ENCODE measurements at regions not wholly inside any gene's neighbourhood (a gene's known extent, or its start where the extent isn't known, plus 50 kb on each side); places are given as distances from the start of the nearest gene placed in this dataset.

DNA sequence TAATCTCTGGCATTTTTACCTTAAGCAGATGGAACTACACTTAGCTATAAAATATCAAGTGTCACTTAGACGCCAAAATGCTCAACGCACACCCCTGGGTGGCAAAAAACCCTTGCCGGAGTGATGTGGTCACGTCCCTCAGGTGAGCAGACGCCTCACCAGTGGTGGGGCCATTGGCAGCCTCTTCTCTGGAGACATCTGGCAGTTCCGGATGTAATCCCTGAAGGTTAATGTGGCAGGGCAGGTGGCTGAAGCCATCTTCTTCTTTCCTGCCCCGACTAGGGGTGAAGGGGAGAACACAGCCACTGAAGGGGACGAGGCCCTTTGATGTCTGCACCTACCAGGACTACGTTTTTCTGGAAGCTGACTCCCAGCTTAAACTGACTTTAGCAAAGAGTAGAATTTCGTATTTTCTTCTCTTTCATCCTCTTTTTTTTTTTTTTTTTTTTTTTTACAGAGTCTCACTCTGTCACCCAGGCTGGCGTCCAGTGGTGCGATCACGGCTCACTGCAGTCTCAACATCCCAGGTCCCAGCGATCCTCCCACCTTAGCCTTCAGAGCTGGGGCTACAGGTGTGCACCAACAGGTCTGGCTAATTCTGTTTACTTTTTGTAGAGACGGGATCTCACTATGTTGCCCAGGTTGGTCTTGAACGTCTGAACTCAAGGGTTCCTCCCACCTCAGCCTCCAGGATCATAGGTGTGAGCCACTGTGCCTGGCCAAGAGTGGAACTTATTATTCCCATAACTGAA lies 152.1 kb downstream of the TTLL2 start:
- Histone ChIP-seq H3K4me1 (ENCODE audit: insufficient read depth) (no peaks in the 10 kb centered on the region), H2AFZ (no peak overlapping the region), H3K4me3 (no peak overlapping the region), H3K9ac (no peak overlapping the region), H3K9me3 (ENCODE audit: low read depth) (no peaks in the 10 kb centered on the region), H3F3A (ENCODE audit: insufficient read depth) (no peaks in the 10 kb centered on the region), H3K36me3 (ENCODE audit: low read depth) (no peaks in the 10 kb centered on the region), H3K27ac (no peak overlapping the region), H3K9me2 (ENCODE audit: insufficient read depth) (no peaks in the 10 kb centered on the region), H3K4me2 (ENCODE audit: unreplicated experiment) (no peak overlapping the region), H3K27me3 (replicated peaks; ENCODE audit: insufficient read depth) (no peaks in the 10 kb centered on the region), H4K20me1 (ENCODE audit: insufficient read depth) (no peaks in the 10 kb centered on the region), H3K79me2 (ENCODE audit: insufficient read depth) (no peaks in the 10 kb centered on the region)
- no peak for DNase-seq
- WGBS, 2 experiments (ENCODE audit: low coverage in 1 of 2, low lambda C conversion rate in 2 of 2, missing lambda C conversion rate in 2 of 2): 51 to 58% methylated on average over 16 of the region's 16 CpGs
- in situ Hi-C loops (cut with MboI): no loop called here
- TF ChIP-seq EZH2phosphoT487 (IDR thresholded peaks at IDR 0.05; ENCODE audit: insufficient read depth, low read depth): no peak
- no peak for TF ChIP-seq EZH2 (IDR thresholded peaks at IDR 0.05; ENCODE audit: insufficient read depth, poor library complexity, severe bottlenecking)

DNA sequence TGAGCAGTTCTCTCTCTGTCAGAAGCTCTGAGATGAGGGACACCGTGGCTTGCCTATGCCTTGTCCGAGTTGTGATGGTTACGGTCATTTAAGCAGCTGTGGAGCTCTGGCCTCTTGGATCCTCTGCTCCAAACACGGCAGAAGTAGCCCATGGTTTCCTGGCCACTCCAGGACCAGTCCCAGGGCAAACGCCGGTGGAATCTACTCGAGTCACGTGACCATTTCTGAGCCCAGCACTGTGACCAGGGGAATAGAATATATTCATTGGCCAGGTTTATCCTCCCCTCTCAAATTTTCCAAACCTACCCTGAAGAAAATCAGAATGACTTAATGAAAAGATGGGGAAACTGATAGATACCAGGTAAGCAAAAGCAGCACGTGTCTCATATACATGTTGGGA lies 152.8 kb downstream of the TTLL2 start:
- Histone ChIP-seq H3F3A (ENCODE audit: insufficient read depth) (no peaks in the 10 kb centered on the region), H3K79me2 (ENCODE audit: insufficient read depth) (no peaks in the 10 kb centered on the region), H3K27ac (no peak overlapping the region), H3K9me3 (ENCODE audit: low read depth) (no peaks in the 10 kb centered on the region), H3K27me3 (replicated peaks; ENCODE audit: insufficient read depth) (no peaks in the 10 kb centered on the region), H2AFZ (no peak overlapping the region), H3K9me2 (ENCODE audit: insufficient read depth) (no peaks in the 10 kb centered on the region), H3K36me3 (ENCODE audit: low read depth) (no peaks in the 10 kb centered on the region), H3K4me2 (ENCODE audit: unreplicated experiment) (no peak overlapping the region), H3K4me1 (ENCODE audit: insufficient read depth) (no peaks in the 10 kb centered on the region), H4K20me1 (ENCODE audit: insufficient read depth) (no peaks in the 10 kb centered on the region), H3K4me3 (no peak overlapping the region), H3K9ac (no peak overlapping the region)
- TF ChIP-seq EZH2 (IDR thresholded peaks at IDR 0.05; ENCODE audit: insufficient read depth, poor library complexity, severe bottlenecking): no peak
- TF ChIP-seq EZH2phosphoT487 (IDR thresholded peaks at IDR 0.05; ENCODE audit: insufficient read depth, low read depth): no peak
- 47 to 51% methylated on average over 9 of the region's 9 CpGs for whole genome bisulfite sequencing, 2 experiments (ENCODE audit: low coverage in 1 of 2, low lambda C conversion rate in 2 of 2, missing lambda C conversion rate in 2 of 2)
- DNase-seq: no peak
- in situ Hi-C loops (cut with MboI): no loop called here

DNA sequence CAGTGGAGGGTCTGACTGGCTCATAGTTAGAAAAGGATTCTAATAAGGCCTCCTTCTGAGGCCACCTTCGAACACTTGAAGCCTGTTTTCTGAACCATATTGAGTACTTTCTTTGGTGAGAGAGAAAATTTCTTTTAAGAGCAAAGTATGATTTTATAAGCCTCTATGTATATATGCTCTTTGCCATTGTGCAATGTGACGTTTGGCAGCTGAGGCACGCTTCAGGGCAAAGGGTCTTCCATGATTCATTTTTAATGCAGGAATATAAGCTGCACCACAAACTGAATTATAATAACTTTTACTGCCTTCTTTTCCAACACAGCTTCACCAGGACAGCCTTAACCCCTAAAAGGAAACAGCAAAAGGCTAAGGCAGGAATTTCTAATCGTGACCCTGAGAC lies 154.4 kb downstream of the TTLL2 start:
- in situ Hi-C loops (cut with MboI): no loop called here
- Histone ChIP-seq H3K4me2 (ENCODE audit: unreplicated experiment) (no peak overlapping the region), H2AFZ (no peak overlapping the region), H3K27ac (no peak overlapping the region), H3K4me1 (ENCODE audit: insufficient read depth) (no peaks in the 10 kb centered on the region), H3K36me3 (ENCODE audit: low read depth) (no peaks in the 10 kb centered on the region), H3K9ac (no peak overlapping the region), H3K9me3 (ENCODE audit: low read depth) (no peaks in the 10 kb centered on the region), H3K4me3 (no peak overlapping the region), H3K79me2 (ENCODE audit: insufficient read depth) (no peaks in the 10 kb centered on the region), H3K27me3 (replicated peaks; ENCODE audit: insufficient read depth) (no peaks in the 10 kb centered on the region), H3K9me2 (ENCODE audit: insufficient read depth) (no peaks in the 10 kb centered on the region), H3F3A (ENCODE audit: insufficient read depth) (no peaks in the 10 kb centered on the region), H4K20me1 (ENCODE audit: insufficient read depth) (no peaks in the 10 kb centered on the region)
- DNase-seq: no peak
- TF ChIP-seq EZH2phosphoT487 (IDR thresholded peaks at IDR 0.05; ENCODE audit: insufficient read depth, low read depth) (no peak), EZH2 (IDR thresholded peaks at IDR 0.05; ENCODE audit: insufficient read depth, poor library complexity, severe bottlenecking) (no peak)
- 23 to 39% methylated on average over 4 of the region's 4 CpGs for WGBS, 2 experiments (ENCODE audit: low coverage in 1 of 2, low lambda C conversion rate in 2 of 2, missing lambda C conversion rate in 2 of 2)

DNA sequence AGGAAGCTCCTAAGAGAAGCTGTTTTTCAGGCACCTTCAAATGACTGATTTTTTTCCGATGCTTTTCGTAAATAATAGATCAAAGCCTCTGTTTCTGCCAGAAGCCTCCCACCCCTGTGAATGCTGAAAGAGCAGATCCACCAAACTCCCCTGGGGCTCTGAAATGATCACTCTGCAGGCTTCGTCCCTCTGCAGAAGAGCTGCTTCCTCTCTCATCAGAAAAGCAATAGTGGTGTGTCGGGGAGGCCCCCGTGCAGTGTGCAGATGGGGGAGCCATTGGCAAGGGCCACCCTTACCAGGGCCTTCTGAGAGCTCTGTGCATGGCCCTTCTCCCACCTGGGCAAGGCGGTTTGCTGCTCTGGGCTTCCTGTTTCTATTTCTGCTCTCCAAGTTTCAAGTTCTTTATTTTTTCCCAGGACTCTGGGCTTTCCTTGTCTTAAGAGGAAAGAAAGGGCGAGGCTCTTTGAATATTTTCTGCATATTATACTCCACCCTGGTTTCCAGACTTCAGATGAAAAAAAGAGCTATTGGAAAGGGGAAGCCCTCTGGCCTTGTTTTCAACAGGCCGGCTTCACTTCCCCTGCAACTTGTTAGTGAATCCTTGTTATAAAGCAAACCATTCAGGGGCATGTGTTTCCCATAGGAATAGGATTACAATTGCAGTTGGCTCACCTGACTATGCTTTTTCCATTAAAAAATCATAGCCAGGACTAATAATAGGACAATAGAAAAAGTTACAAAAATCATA lies 155.2 kb downstream of the TTLL2 start:
- no peaks in the 10 kb centered on the region for H3F3A ChIP-seq (ENCODE audit: insufficient read depth)
- H4K20me1 ChIP-seq (ENCODE audit: insufficient read depth): no peaks in the 10 kb centered on the region
- H2AFZ ChIP-seq: no peak overlapping the region
- 6 to 10% methylated on average over 8 of the region's 8 CpGs for WGBS, 2 experiments (ENCODE audit: low coverage in 1 of 2, low lambda C conversion rate in 2 of 2, missing lambda C conversion rate in 2 of 2)
- no peaks in the 10 kb centered on the region for H3K79me2 ChIP-seq (ENCODE audit: insufficient read depth)
- no peak overlapping the region for H3K27ac ChIP-seq
- no peaks in the 10 kb centered on the region for H3K4me1 ChIP-seq (ENCODE audit: insufficient read depth)
- no peak for TF ChIP-seq EZH2phosphoT487 (IDR thresholded peaks at IDR 0.05; ENCODE audit: insufficient read depth, low read depth)
- no peak for TF ChIP-seq EZH2 (IDR thresholded peaks at IDR 0.05; ENCODE audit: insufficient read depth, poor library complexity, severe bottlenecking)
- in situ Hi-C loops (cut with MboI): no loop called here
- no peak for DNase-seq
- H3K4me2 ChIP-seq (ENCODE audit: unreplicated experiment): no peak overlapping the region
- no peaks in the 10 kb centered on the region for H3K36me3 ChIP-seq (ENCODE audit: low read depth)
- no peak overlapping the region for H3K9ac ChIP-seq
- H3K9me3 ChIP-seq (ENCODE audit: low read depth): no peaks in the 10 kb centered on the region
- no peaks in the 10 kb centered on the region for H3K27me3 ChIP-seq (replicated peaks; ENCODE audit: insufficient read depth)
- no peaks in the 10 kb centered on the region for H3K9me2 ChIP-seq (ENCODE audit: insufficient read depth)
- no peak overlapping the region for H3K4me3 ChIP-seq

Data from GM23248 (cell line).